T-helper 2 cell treated with Interferon-gamma antibody and Interleukin-4, amounts not matched to agents 5 μg/mL and 100 μg/mL, for 36 hours (primary cell): ENCODE measurements at regions not wholly inside any gene's neighbourhood (a gene's known extent, or its start where the extent isn't known, plus 50 kb on each side); places are given as distances from the start of the nearest gene placed in this dataset.

Experiments used
- DNase-seq: peaks from one replicate; pipeline ENCODE4 v3.0.0; 2021; ENCODE audit warnings: low spot score
- H3K27ac Mint-ChIP-seq: one replicate; pipeline ENCODE4 v1.8.0; 2021; ENCODE audit warnings: mild to moderate bottlenecking, mixed read lengths
- H3K27me3 Mint-ChIP-seq: one replicate; pipeline ENCODE4 v1.8.0; 2021; ENCODE audit warnings: low read depth, mixed read lengths
- H3K36me3 Mint-ChIP-seq: one replicate; pipeline ENCODE4 v1.8.0; 2021; ENCODE audit warnings: low read depth, mixed read lengths
- H3K4me1 Mint-ChIP-seq: one replicate; pipeline ENCODE4 v1.8.0; 2021; ENCODE audit warnings: low read depth, mixed read lengths
- H3K4me3 Mint-ChIP-seq: one replicate; pipeline ENCODE4 v1.8.0; 2022; ENCODE audit warnings: mild to moderate bottlenecking, moderate library complexity, mixed read lengths
- H3K9me3 Mint-ChIP-seq: one replicate; pipeline ENCODE4 v1.8.0; 2021; ENCODE audit warnings: mixed read lengths

- no peak overlapping the region for H3K4me3 Mint-ChIP-seq
- H3K27me3 Mint-ChIP-seq, result no peaks in the 10 kb centered on the region
Observed at GRCh38 chr7:15936991-15937390, 250.5 kb upstream of the MEOX2 start.

GRCh38 chr7:15932318-15932717 is 245.8 kb upstream of the MEOX2 start:
- Mint-ChIP-seq H3K4me3 (no peak overlapping the region), H3K9me3 (peaks cover 3% of the 10 kb centered on the region), H3K36me3 (no peaks in the 10 kb centered on the region), H3K27me3 (no peaks in the 10 kb centered on the region), H3K4me1 (no peaks in the 10 kb centered on the region), H3K27ac (no peak overlapping the region)
- DNase-seq, result no peak

More at GRCh38 chr7:15936991-15937390, 250.5 kb upstream of the MEOX2 start:
- H3K9me3 Mint-ChIP-seq, result peaks cover 4% of the 10 kb centered on the region
- DNase-seq, result no peak
- H3K36me3 Mint-ChIP-seq, result no peaks in the 10 kb centered on the region
- H3K4me1 Mint-ChIP-seq, result no peaks in the 10 kb centered on the region
- no peak overlapping the region for H3K27ac Mint-ChIP-seq

GRCh38 chr7:15929411-15929810 is 242.9 kb upstream of the MEOX2 start:
- peaks cover 10% of the 10 kb centered on the region for H3K9me3 Mint-ChIP-seq
- no peak for DNase-seq

GRCh38 chr7:15925608-15926007 is 239.1 kb upstream of the MEOX2 start:
- H3K27ac Mint-ChIP-seq, result no peak overlapping the region
- no peak overlapping the region for H3K4me3 Mint-ChIP-seq
- H3K9me3 Mint-ChIP-seq, result peaks cover 14% of the 10 kb centered on the region
- no peaks in the 10 kb centered on the region for H3K27me3 Mint-ChIP-seq
- no peak for DNase-seq
- no peaks in the 10 kb centered on the region for H3K4me1 Mint-ChIP-seq
- H3K36me3 Mint-ChIP-seq, result no peaks in the 10 kb centered on the region

More at GRCh38 chr7:15929411-15929810, 242.9 kb upstream of the MEOX2 start:
- Mint-ChIP-seq H3K27me3 (no peaks in the 10 kb centered on the region), H3K4me1 (no peaks in the 10 kb centered on the region), H3K4me3 (no peak overlapping the region), H3K27ac (no peak overlapping the region), H3K36me3 (no peaks in the 10 kb centered on the region)

- no peaks in the 10 kb centered on the region for H3K4me1 Mint-ChIP-seq
- no peaks in the 10 kb centered on the region for H3K27me3 Mint-ChIP-seq
- no peak for DNase-seq
- H3K27ac Mint-ChIP-seq, result no peak overlapping the region
- H3K4me3 Mint-ChIP-seq, result no peak overlapping the region
- peaks cover 14% of the 10 kb centered on the region for H3K9me3 Mint-ChIP-seq
- H3K36me3 Mint-ChIP-seq, result no peaks in the 10 kb centered on the region
Observed at GRCh38 chr7:15924910-15925309, 238.4 kb upstream of the MEOX2 start.

GRCh38 chr7:15922002-15922401 is 235.5 kb upstream of the MEOX2 start:
- no peak overlapping the region for H3K4me3 Mint-ChIP-seq
- no peaks in the 10 kb centered on the region for H3K36me3 Mint-ChIP-seq
- no peak for DNase-seq
- no peak overlapping the region for H3K27ac Mint-ChIP-seq
- H3K4me1 Mint-ChIP-seq, result no peaks in the 10 kb centered on the region
- H3K27me3 Mint-ChIP-seq, result no peaks in the 10 kb centered on the region
- H3K9me3 Mint-ChIP-seq, result peaks cover 10% of the 10 kb centered on the region

GRCh38 chr7:15921576-15921975 is 235.1 kb upstream of the MEOX2 start:
- H3K4me3 Mint-ChIP-seq, result no peak overlapping the region
- no peaks in the 10 kb centered on the region for H3K27me3 Mint-ChIP-seq
- no peaks in the 10 kb centered on the region for H3K4me1 Mint-ChIP-seq

GRCh38 chr7:15920953-15921352 is 234.5 kb upstream of the MEOX2 start:
- no peaks in the 10 kb centered on the region for H3K36me3 Mint-ChIP-seq
- H3K4me3 Mint-ChIP-seq, result no peak overlapping the region
- no peak for DNase-seq
- peaks cover 4% of the 10 kb centered on the region for H3K9me3 Mint-ChIP-seq
- no peaks in the 10 kb centered on the region for H3K4me1 Mint-ChIP-seq
- no peak overlapping the region for H3K27ac Mint-ChIP-seq
- no peaks in the 10 kb centered on the region for H3K27me3 Mint-ChIP-seq

More at GRCh38 chr7:15921576-15921975, 235.1 kb upstream of the MEOX2 start:
- Mint-ChIP-seq H3K27ac (no peak overlapping the region), H3K9me3 (peaks cover 8% of the 10 kb centered on the region), H3K36me3 (no peaks in the 10 kb centered on the region)
- DNase-seq, result no peak

GRCh38 chr7:15916681-15917380 is 230.3 kb upstream of the MEOX2 start:
- Mint-ChIP-seq H3K27ac (no peak overlapping the region), H3K27me3 (no peaks in the 10 kb centered on the region), H3K36me3 (no peaks in the 10 kb centered on the region), H3K9me3 (peaks cover 4% of the 10 kb centered on the region), H3K4me3 (no peak overlapping the region), H3K4me1 (no peaks in the 10 kb centered on the region)
- no peak for DNase-seq

- Mint-ChIP-seq H3K27ac (no peak overlapping the region), H3K27me3 (no peaks in the 10 kb centered on the region), H3K9me3 (peaks cover 4% of the 10 kb centered on the region), H3K36me3 (no peaks in the 10 kb centered on the region), H3K4me3 (no peak overlapping the region), H3K4me1 (no peaks in the 10 kb centered on the region)
- no peak for DNase-seq
Observed at GRCh38 chr7:15915686-15916293, 229.3 kb upstream of the MEOX2 start.

- H3K9me3 Mint-ChIP-seq, result peaks cover 4% of the 10 kb centered on the region
Observed at GRCh38 chr7:15914611-15915010, 228.1 kb upstream of the MEOX2 start.

GRCh38 chr7:15906436-15906835 is 220.0 kb upstream of the MEOX2 start:
- Mint-ChIP-seq H3K4me3 (no peak overlapping the region), H3K9me3 (peaks cover 10% of the 10 kb centered on the region), H3K36me3 (no peaks in the 10 kb centered on the region), H3K27ac (no peak overlapping the region), H3K4me1 (no peaks in the 10 kb centered on the region), H3K27me3 (no peaks in the 10 kb centered on the region)
- DNase-seq, result no peak

More at GRCh38 chr7:15914611-15915010, 228.1 kb upstream of the MEOX2 start:
- H3K4me3 Mint-ChIP-seq, result no peak overlapping the region
- no peaks in the 10 kb centered on the region for H3K27me3 Mint-ChIP-seq
- H3K27ac Mint-ChIP-seq, result no peak overlapping the region
- H3K4me1 Mint-ChIP-seq, result no peaks in the 10 kb centered on the region
- DNase-seq, result no peak
- H3K36me3 Mint-ChIP-seq, result no peaks in the 10 kb centered on the region

GRCh38 chr7:15905251-15906040 is 219.0 kb upstream of the MEOX2 start:
- H3K27me3 Mint-ChIP-seq, result no peaks in the 10 kb centered on the region
- H3K4me3 Mint-ChIP-seq, result no peak overlapping the region
- H3K36me3 Mint-ChIP-seq, result no peaks in the 10 kb centered on the region

More at GRCh38 chr7:15905251-15906040, 219.0 kb upstream of the MEOX2 start:
- DNase-seq, result no peak
- H3K9me3 Mint-ChIP-seq, result peaks cover 12% of the 10 kb centered on the region
- H3K4me1 Mint-ChIP-seq, result no peaks in the 10 kb centered on the region
- no peak overlapping the region for H3K27ac Mint-ChIP-seq
